Body of pancreas (tissue), 4 donors: ENCODE measurements at regions not wholly inside any gene's neighbourhood (a gene's known extent, or its start where the extent isn't known, plus 50 kb on each side); places are given as distances from the start of the nearest gene placed in this dataset.

Source experiments
- ATAC-seq: fragments of 150-250 bp; one replicate; pipeline ENCODE4 v1.9.1; 2016
- DNase-seq, 4 donors: peaks; one replicate each; pipeline ENCODE4 v3.0.0-alpha.2; 2019
- H3K27ac ChIP-seq, 4 donors: fragments of 200-600 bp; sonication (generic); 1 replicate in 3 of 4; 2 replicates in 1 of 4; pipeline versions ENCODE4 v1.5.1 to v1.6.1; 2016 to 2019; ENCODE audit warnings: mild to moderate bottlenecking in 1 of 4, mixed read lengths in 1 of 4, moderate library complexity in 1 of 4
- H3K27me3 ChIP-seq, 2 donors: fragments of 200-600 bp; sonication (generic); one replicate each; pipeline ENCODE4 v1.6.0; 2016; ENCODE audit warnings: mild to moderate bottlenecking in 1 of 2
- H3K36me3 ChIP-seq, 2 donors: fragments of 200-600 bp; sonication (generic); replicated peaks in 1 of 2; 2 replicates each; pipeline ENCODE4 v1.5.1; 2016; ENCODE audit warnings: low read depth in 2 of 2; ENCODE audit not compliant: insufficient read depth in 1 of 2
- H3K4me1 ChIP-seq: fragments of 200-600 bp; sonication (generic); one replicate; pipeline ENCODE4 v1.6.0; 2016
- H3K4me3 ChIP-seq, 2 donors: fragments of 200-600 bp; sonication (generic); 1 replicate in 1 of 2; 2 replicates in 1 of 2; pipeline ENCODE4 v1.5.1; 2016 to 2019
- H3K9me3 ChIP-seq, 3 donors: fragments of 200-600 bp; sonication (generic); 1 replicate in 2 of 3; 2 replicates in 1 of 3; pipeline ENCODE4 v1.5.1; 2016
- CTCF ChIP-seq, 7 experiments: fragments of 450-650 bp in 4 of 7; fragments of 200-600 bp in 3 of 7; sonication (generic) in 3 of 7; IDR thresholded peaks; one replicate each; pipeline ENCODE4 v1.5.1; 2016 to 2019; ENCODE audit warnings: antibody characterized with exemption in 7 of 7
- POLR2A ChIP-seq, 3 donors: fragments of 450-650 bp; IDR thresholded peaks; one replicate each; pipeline ENCODE4 v1.6.1; 2016; ENCODE audit warnings: antibody characterized with exemption in 3 of 3, mild to moderate bottlenecking in 2 of 3
- WGBS, 2 donors: methylation state at CpG; one replicate each; pipeline ENCODE4 v1.1.5; 2017; 5-methylcytosine and 5-hydroxymethylcytosine counted together
- intact Hi-C: fragments of 100-400 bp; cut with DNase I; formaldehyde crosslinking; loops from one replicate; pipeline ENCODE4 v1.15.1; 2023

GRCh38 chr3:6805236-6805635 is 55.7 kb upstream of the GRM7 start:
- ATAC-seq (no peak), DNase-seq (no peak)
- Histone ChIP-seq H3K4me1 (no peaks in the 10 kb centered on the region), H3K27me3 (no peaks in the 10 kb centered on the region), H3K9me3 (no peaks in the 10 kb centered on the region), H3K4me3 (no peak overlapping the region), H3K36me3 (no peaks in the 10 kb centered on the region), H3K27ac (no peak overlapping the region)
- WGBS, 2 donors = 69% methylated on average over 2 of the region's 2 CpGs
- TF ChIP-seq CTCF (IDR thresholded peaks at IDR 0.05) (no peak), POLR2A (IDR thresholded peaks at IDR 0.05) (no peak)
- intact Hi-C loops = no loop called here

GRCh38 chr3:6806991-6807390 is 53.9 kb upstream of the GRM7 start:
- intact Hi-C loops = no loop called here
- no peak overlapping the region for H3K27ac ChIP-seq
- ATAC-seq (no peak), DNase-seq (no peak)
- H3K4me1 ChIP-seq = no peaks in the 10 kb centered on the region
- 66 to 72% methylated on average over 3 of the region's 3 CpGs for WGBS, 2 donors
- no peak overlapping the region for H3K4me3 ChIP-seq
- TF ChIP-seq CTCF (IDR thresholded peaks at IDR 0.05) (no peak), POLR2A (IDR thresholded peaks at IDR 0.05) (no peak)
- H3K9me3 ChIP-seq = no peaks in the 10 kb centered on the region
- H3K27me3 ChIP-seq = no peaks in the 10 kb centered on the region
- H3K36me3 ChIP-seq = no peaks in the 10 kb centered on the region

GRCh38 chr3:6807967-6808588 is 52.8 kb upstream of the GRM7 start:
- no peaks in the 10 kb centered on the region for H3K27me3 ChIP-seq
- H3K9me3 ChIP-seq = no peaks in the 10 kb centered on the region
- TF ChIP-seq CTCF (IDR thresholded peaks at IDR 0.05) = no peak
- no peak for TF ChIP-seq POLR2A (IDR thresholded peaks at IDR 0.05)
- H3K27ac ChIP-seq = no peak overlapping the region
- H3K36me3 ChIP-seq = no peaks in the 10 kb centered on the region
- ATAC-seq (no peak), DNase-seq (no peak)
- no peak overlapping the region for H3K4me3 ChIP-seq
- H3K4me1 ChIP-seq = no peaks in the 10 kb centered on the region
- 60 to 61% methylated on average over 8 of the region's 8 CpGs for WGBS, 2 donors
- intact Hi-C loops = no loop called here

GRCh38 chr3:6809349-6809748 is 51.6 kb upstream of the GRM7 start:
- TF ChIP-seq POLR2A (IDR thresholded peaks at IDR 0.05) (no peak), CTCF (IDR thresholded peaks at IDR 0.05) (no peak)
- H3K4me3 ChIP-seq = no peak overlapping the region
- H3K4me1 ChIP-seq = no peaks in the 10 kb centered on the region
- no peaks in the 10 kb centered on the region for H3K36me3 ChIP-seq
- DNase-seq (no peak), ATAC-seq (no peak)
- H3K27me3 ChIP-seq = no peaks in the 10 kb centered on the region
- intact Hi-C loops = no loop called here
- H3K9me3 ChIP-seq = no peaks in the 10 kb centered on the region
- 80 to 87% methylated on average over 2 of the region's 2 CpGs for WGBS, 2 donors
- H3K27ac ChIP-seq = no peak overlapping the region
